PC-9 (cell line): ENCODE measurements at regions not wholly inside any gene's neighbourhood (a gene's known extent, or its start where the extent isn't known, plus 50 kb on each side); places are given as distances from the start of the nearest gene placed in this dataset.

Source experiments
- BruUV-seq: library from RNA; stranded (reverse); fragments of 400-500 nt; replicated peaks from 2 replicates; lab custom pipeline; 2021; lab: Mats Ljungman, UMichigan
- CTCF ChIA-PET: fragments of 300-600 bp; sonication (Branson Sonifier 250); formaldehyde crosslinking; loops from one replicate; lab custom pipeline; 2022; ENCODE audit warnings: antibody characterized with exemption; lab: Charles Lee
- POLR2A ChIA-PET: fragments of 300-600 bp; sonication (Branson Sonifier 250); formaldehyde crosslinking; loops from one replicate; lab custom pipeline; 2022; ENCODE audit warnings: antibody characterized with exemption; ENCODE audit not compliant: unreplicated experiment; lab: Charles Lee
- DNase-seq, 2 experiments: peaks; one replicate each; pipeline versions ENCODE4 v3.0.0 to v3.0.0-alpha.2; 2015 to 2022; ENCODE audit warnings: mixed read lengths in 1 of 2
- H2AFZ ChIP-seq: fragments of 200-600 bp; sonication (generic); 2 replicates; pipeline ENCODE4 v1.8.1; 2017; ENCODE audit warnings: antibody characterized with exemption
- H3F3A ChIP-seq: fragments of 200-600 bp; sonication (generic); 2 replicates; pipeline ENCODE4 v1.8.1; 2017; ENCODE audit warnings: antibody characterized with exemption, mild to moderate bottlenecking, low read depth; ENCODE audit not compliant: insufficient read depth
- H3K27ac ChIP-seq: fragments of 200-600 bp; sonication (generic); 2 replicates; pipeline ENCODE4 v1.6.1; 2016; ENCODE audit warnings: mixed run types
- H3K27me3 ChIP-seq: fragments of 200-600 bp; sonication (generic); 2 replicates; pipeline ENCODE4 v1.6.1; 2016; ENCODE audit warnings: low read depth, mixed run types; ENCODE audit not compliant: insufficient read depth
- H3K36me3 ChIP-seq: fragments of 200-600 bp; sonication (generic); 2 replicates; pipeline ENCODE4 v1.6.1; 2016; ENCODE audit warnings: low read depth, mixed run types
- H3K4me1 ChIP-seq: fragments of 200-600 bp; sonication (generic); replicated peaks from 2 replicates; pipeline ENCODE4 v1.6.1; 2016; ENCODE audit warnings: mixed run types; ENCODE audit not compliant: insufficient read depth
- H3K4me2 ChIP-seq: fragments of 200-600 bp; sonication (generic); 2 replicates; pipeline ENCODE4 v1.6.1; 2017; ENCODE audit warnings: mixed run types
- H3K4me3 ChIP-seq: fragments of 200-600 bp; sonication (generic); 2 replicates; pipeline ENCODE4 v1.6.1; 2016; ENCODE audit warnings: mixed run types
- H3K79me2 ChIP-seq: fragments of 200-600 bp; sonication (generic); 2 replicates; pipeline ENCODE4 v1.6.1; 2017; ENCODE audit warnings: low read depth, mixed run types
- H3K9me2 ChIP-seq: fragments of 200-600 bp; sonication (generic); 2 replicates; pipeline ENCODE4 v1.8.1; 2017; ENCODE audit warnings: mild to moderate bottlenecking; ENCODE audit not compliant: insufficient read depth
- H3K9me3 ChIP-seq: fragments of 200-600 bp; sonication (generic); 2 replicates; pipeline ENCODE4 v1.8.1; 2016; ENCODE audit warnings: low read depth; ENCODE audit not compliant: insufficient read depth
- H4K20me1 ChIP-seq: fragments of 200-600 bp; sonication (generic); 2 replicates; pipeline ENCODE4 v1.8.1; 2017; ENCODE audit not compliant: insufficient read depth
- EZH2 ChIP-seq: fragments of 200-600 bp; sonication (generic); IDR thresholded peaks from 2 replicates; pipeline ENCODE4 v1.8.0; 2017; ENCODE audit warnings: antibody characterized with exemption, low read depth
- intact Hi-C: fragments of 100-400 bp; cut with micrococcal nuclease; formaldehyde crosslinking; loops from one replicate; pipeline ENCODE4 v1.10.0; 2022; ENCODE audit not compliant: unreplicated experiment
- TF ChIP-seq, protein P1 (sequence below): fragments of 200-600 bp; sonication (generic); conservative IDR thresholded peaks from 2 replicates; pipeline ENCODE4 v1.6.1; 2017; ENCODE audit warnings: mixed run types, antibody characterized with exemption, mild to moderate bottlenecking, moderate library complexity

DNA sequence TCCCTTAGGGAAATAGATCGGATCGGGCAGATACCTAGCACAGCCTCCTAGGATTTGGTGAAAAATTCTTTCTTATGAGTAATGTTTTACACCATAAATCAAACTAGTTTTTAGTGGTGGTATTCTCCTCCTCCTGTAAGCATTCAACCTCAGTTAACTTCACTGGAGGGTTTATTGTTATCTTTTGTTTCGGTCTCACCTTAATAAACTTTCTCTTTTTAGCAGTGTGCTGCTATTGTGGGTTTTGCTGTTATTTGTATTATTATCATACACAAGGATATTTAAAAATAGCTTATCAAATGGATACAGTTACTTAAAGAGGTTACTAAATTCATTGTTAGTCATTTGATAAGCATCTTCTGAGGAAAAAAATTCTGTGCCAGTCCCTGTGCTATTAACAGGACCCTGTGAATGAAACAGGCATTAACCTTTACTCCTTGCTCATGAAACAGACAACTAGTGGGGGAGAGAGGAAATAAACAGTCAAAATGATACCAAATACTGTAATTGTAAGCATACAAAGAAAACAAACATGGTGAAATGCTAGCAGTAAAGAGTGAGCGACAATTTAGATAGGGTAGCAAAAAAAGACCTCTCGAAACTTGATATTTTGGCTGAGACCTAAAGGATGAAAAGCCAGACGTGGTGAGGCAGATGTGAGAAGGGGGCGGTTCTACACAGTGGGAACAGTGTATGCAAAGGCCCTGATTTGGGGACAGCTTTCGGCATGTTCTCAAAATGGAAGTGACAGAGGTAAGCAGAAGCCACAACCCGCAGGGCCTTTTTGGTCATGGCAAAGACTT lies 178.7 kb upstream of the SOX5 start:
- no peak overlapping the region for H2AFZ ChIP-seq
- intact Hi-C loops = no loop called here
- no peaks in the 10 kb centered on the region for H3K79me2 ChIP-seq
- H3K27ac ChIP-seq = no peak overlapping the region
- no peak overlapping the region for H3K4me2 ChIP-seq
- no peaks in the 10 kb centered on the region for H3K9me3 ChIP-seq
- CTCF ChIA-PET = no interaction called here
- no peak for TF ChIP-seq EZH2
- TF ChIP-seq, protein P1, sequence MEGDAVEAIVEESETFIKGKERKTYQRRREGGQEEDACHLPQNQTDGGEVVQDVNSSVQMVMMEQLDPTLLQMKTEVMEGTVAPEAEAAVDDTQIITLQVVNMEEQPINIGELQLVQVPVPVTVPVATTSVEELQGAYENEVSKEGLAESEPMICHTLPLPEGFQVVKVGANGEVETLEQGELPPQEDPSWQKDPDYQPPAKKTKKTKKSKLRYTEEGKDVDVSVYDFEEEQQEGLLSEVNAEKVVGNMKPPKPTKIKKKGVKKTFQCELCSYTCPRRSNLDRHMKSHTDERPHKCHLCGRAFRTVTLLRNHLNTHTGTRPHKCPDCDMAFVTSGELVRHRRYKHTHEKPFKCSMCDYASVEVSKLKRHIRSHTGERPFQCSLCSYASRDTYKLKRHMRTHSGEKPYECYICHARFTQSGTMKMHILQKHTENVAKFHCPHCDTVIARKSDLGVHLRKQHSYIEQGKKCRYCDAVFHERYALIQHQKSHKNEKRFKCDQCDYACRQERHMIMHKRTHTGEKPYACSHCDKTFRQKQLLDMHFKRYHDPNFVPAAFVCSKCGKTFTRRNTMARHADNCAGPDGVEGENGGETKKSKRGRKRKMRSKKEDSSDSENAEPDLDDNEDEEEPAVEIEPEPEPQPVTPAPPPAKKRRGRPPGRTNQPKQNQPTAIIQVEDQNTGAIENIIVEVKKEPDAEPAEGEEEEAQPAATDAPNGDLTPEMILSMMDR = no peak
- no peaks in the 10 kb centered on the region for H3K4me1 ChIP-seq
- no peaks in the 10 kb centered on the region for H3F3A ChIP-seq
- no peaks in the 10 kb centered on the region for H4K20me1 ChIP-seq
- POLR2A ChIA-PET = no interaction called here
- H3K27me3 ChIP-seq = peaks cover 8% of the 10 kb centered on the region; the same call in 1 of the 2 replicates
- no peaks in the 10 kb centered on the region for H3K36me3 ChIP-seq
- BruUV-seq = no TSS peak
- H3K4me3 ChIP-seq = no peak overlapping the region
- H3K9me2 ChIP-seq = no peaks in the 10 kb centered on the region
- no peak for DNase-seq

GRCh38 chr12:24125280-24125679 lies 175.8 kb upstream of the SOX5 start:
- Histone ChIP-seq H3K9me2 (no peaks in the 10 kb centered on the region), H3K4me2 (no peak overlapping the region), H3K79me2 (no peaks in the 10 kb centered on the region), H4K20me1 (no peaks in the 10 kb centered on the region), H3K36me3 (no peaks in the 10 kb centered on the region), H3K27ac (no peak overlapping the region), H2AFZ (no peak overlapping the region), H3K27me3 (peaks cover 8% of the 10 kb centered on the region; the same call in 1 of the 2 replicates), H3F3A (no peaks in the 10 kb centered on the region), H3K9me3 (no peaks in the 10 kb centered on the region), H3K4me1 (no peaks in the 10 kb centered on the region), H3K4me3 (no peak overlapping the region)
- ChIA-PET POLR2A (no interaction called here), CTCF (no interaction called here)
- TF ChIP-seq EZH2 = no peak
- TF ChIP-seq, protein P1 = no peak
- no peak for DNase-seq
- BruUV-seq = no TSS peak
- intact Hi-C loops = no loop called here

DNA sequence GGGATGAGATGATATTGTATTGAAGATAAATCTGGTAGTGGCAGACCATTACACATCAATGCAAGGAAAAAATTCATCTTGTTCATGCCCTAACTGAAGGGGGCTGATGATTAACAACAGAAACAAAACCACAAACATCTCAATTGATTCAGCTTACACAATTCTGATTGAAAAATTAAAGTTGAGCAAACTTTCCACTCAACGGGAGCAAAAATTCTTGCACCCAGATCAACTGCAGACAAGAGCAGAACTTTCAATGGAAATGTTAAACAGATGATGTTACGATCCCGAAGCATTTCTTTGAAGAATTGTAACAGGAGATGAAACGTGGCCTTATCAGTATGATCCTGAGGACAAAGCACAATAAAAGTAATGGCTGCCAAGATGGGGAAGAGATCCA lies 172.4 kb upstream of the SOX5 start:
- H3K4me3 ChIP-seq = no peak overlapping the region
- TF ChIP-seq, protein P1 = no peak
- no peak for TF ChIP-seq EZH2
- H3K27ac ChIP-seq = no peak overlapping the region
- CTCF ChIA-PET = no interaction called here
- no peak overlapping the region for H3K4me2 ChIP-seq
- H3K4me1 ChIP-seq = no peaks in the 10 kb centered on the region
- no peaks in the 10 kb centered on the region for H3K9me3 ChIP-seq
- no peaks in the 10 kb centered on the region for H3K79me2 ChIP-seq
- H3F3A ChIP-seq = no peaks in the 10 kb centered on the region
- BruUV-seq = no TSS peak
- POLR2A ChIA-PET = no interaction called here
- H3K9me2 ChIP-seq = no peaks in the 10 kb centered on the region
- no peak overlapping the region for H2AFZ ChIP-seq
- H3K36me3 ChIP-seq = no peaks in the 10 kb centered on the region
- no peak for DNase-seq
- H4K20me1 ChIP-seq = no peaks in the 10 kb centered on the region
- peaks cover 8% of the 10 kb centered on the region; the same call in 1 of the 2 replicates for H3K27me3 ChIP-seq
- intact Hi-C loops = no loop called here
